GM23338 (cell line): ENCODE measurements at regions not wholly inside any gene's neighbourhood (a gene's known extent, or its start where the extent isn't known, plus 50 kb on each side); places are given as distances from the start of the nearest gene placed in this dataset.

Experiments used
- CREB1 ChIP-seq: fragments of 250-450 bp; sonication (Bioruptor Pico); IDR thresholded peaks from 2 replicates; pipeline ENCODE4 v1.5.0; 2020; ENCODE audit warnings: low read depth, mild to moderate bottlenecking, moderate library complexity
- EZH2 ChIP-seq: fragments of 200-600 bp; sonication (generic); IDR thresholded peaks from one replicate; pipeline ENCODE4 v1.8.0; 2017; ENCODE audit warnings: antibody characterized with exemption, mild to moderate bottlenecking, low read depth; ENCODE audit not compliant: unreplicated experiment
- EZH2phosphoT487 ChIP-seq: fragments of 200-600 bp; sonication (generic); IDR thresholded peaks from one replicate; pipeline ENCODE4 v1.8.1; 2018; ENCODE audit warnings: antibody characterized with exemption; ENCODE audit not compliant: unreplicated experiment
- JUNB ChIP-seq: IDR thresholded peaks from one replicate; pipeline ENCODE4 v1.6.1; 2016; ENCODE audit warnings: antibody characterized with exemption; ENCODE audit not compliant: unreplicated experiment
- NANOG ChIP-seq: IDR thresholded peaks from 2 replicates; pipeline ENCODE4 v1.6.1; 2016; ENCODE audit warnings: antibody characterized with exemption, borderline replicate concordance
- POLR2AphosphoS5 ChIP-seq: IDR thresholded peaks from 2 replicates; pipeline ENCODE4 v1.6.1; 2016; ENCODE audit warnings: antibody characterized with exemption, low read depth
- STAT1 ChIP-seq: IDR thresholded peaks from one replicate; pipeline ENCODE4 v1.6.1; 2016; ENCODE audit warnings: antibody characterized with exemption; ENCODE audit not compliant: unreplicated experiment
- ZNF114 ChIP-seq: fragments of 250-450 bp; sonication (Bioruptor Pico); IDR thresholded peaks from 2 replicates; pipeline ENCODE4 v1.5.0; 2020; ENCODE audit warnings: mild to moderate bottlenecking, moderate library complexity
- TF ChIP-seq, protein P1 (sequence below), 2 experiments: fragments of 200-600 bp in 1 of 2; sonication (generic) in 1 of 2; conservative IDR thresholded peaks; 2 replicates each; pipeline versions ENCODE4 v1.5.1 to v1.6.1; 2016 to 2017; ENCODE audit warnings: antibody characterized with exemption in 2 of 2, low read depth in 2 of 2, mild to moderate bottlenecking in 2 of 2, moderate library complexity in 1 of 2
- TF ChIP-seq, protein P2 (sequence below): IDR thresholded peaks from 2 replicates; pipeline ENCODE4 v1.6.1; 2016; ENCODE audit warnings: antibody characterized with exemption
- TF ChIP-seq, protein P3 (sequence below): IDR thresholded peaks from one replicate; pipeline ENCODE4 v1.6.1; 2018; ENCODE audit warnings: antibody characterized with exemption; ENCODE audit not compliant: unreplicated experiment
- TF ChIP-seq, protein P4 (sequence below): fragments of 250-450 bp; sonication (Bioruptor Pico); IDR thresholded peaks from 2 replicates; pipeline ENCODE4 v1.5.0; 2020; ENCODE audit warnings: mild to moderate bottlenecking, moderate library complexity

DNA sequence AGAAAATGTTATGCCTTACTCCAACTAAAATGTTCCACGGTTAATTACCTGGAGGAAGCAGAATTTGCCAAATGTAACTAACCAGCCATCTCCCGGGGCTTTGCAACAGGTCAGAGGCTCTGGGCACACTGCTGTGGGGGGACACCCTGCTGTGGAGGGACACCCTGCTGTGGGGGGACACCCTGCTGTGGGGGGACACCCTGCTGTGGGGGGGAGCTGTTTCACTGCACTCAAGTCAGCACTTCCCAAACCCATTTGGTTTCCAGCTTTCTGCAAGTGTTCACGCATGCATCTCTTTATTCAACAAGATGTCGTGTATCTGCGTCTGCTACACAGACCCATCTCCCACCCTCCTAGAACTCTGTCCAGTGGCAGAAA lies 239.5 kb downstream of the C16orf95 start:
- TF ChIP-seq, protein P1, sequence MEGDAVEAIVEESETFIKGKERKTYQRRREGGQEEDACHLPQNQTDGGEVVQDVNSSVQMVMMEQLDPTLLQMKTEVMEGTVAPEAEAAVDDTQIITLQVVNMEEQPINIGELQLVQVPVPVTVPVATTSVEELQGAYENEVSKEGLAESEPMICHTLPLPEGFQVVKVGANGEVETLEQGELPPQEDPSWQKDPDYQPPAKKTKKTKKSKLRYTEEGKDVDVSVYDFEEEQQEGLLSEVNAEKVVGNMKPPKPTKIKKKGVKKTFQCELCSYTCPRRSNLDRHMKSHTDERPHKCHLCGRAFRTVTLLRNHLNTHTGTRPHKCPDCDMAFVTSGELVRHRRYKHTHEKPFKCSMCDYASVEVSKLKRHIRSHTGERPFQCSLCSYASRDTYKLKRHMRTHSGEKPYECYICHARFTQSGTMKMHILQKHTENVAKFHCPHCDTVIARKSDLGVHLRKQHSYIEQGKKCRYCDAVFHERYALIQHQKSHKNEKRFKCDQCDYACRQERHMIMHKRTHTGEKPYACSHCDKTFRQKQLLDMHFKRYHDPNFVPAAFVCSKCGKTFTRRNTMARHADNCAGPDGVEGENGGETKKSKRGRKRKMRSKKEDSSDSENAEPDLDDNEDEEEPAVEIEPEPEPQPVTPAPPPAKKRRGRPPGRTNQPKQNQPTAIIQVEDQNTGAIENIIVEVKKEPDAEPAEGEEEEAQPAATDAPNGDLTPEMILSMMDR (conservative IDR thresholded peaks at IDR 0.05; ENCODE audit: low read depth in 2 of 2), result no peak
- TF ChIP-seq POLR2AphosphoS5 (no peak), NANOG (no peak), EZH2 (no peak), EZH2phosphoT487 (no peak), JUNB (no peak), ZNF114 (CRISPR knock-in tag) (no peak), CREB1 (CRISPR knock-in tag) (no peak), STAT1 (no peak)
- TF ChIP-seq, protein P2, sequence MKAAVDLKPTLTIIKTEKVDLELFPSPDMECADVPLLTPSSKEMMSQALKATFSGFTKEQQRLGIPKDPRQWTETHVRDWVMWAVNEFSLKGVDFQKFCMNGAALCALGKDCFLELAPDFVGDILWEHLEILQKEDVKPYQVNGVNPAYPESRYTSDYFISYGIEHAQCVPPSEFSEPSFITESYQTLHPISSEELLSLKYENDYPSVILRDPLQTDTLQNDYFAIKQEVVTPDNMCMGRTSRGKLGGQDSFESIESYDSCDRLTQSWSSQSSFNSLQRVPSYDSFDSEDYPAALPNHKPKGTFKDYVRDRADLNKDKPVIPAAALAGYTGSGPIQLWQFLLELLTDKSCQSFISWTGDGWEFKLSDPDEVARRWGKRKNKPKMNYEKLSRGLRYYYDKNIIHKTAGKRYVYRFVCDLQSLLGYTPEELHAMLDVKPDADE, result no peak
- TF ChIP-seq, protein P3, sequence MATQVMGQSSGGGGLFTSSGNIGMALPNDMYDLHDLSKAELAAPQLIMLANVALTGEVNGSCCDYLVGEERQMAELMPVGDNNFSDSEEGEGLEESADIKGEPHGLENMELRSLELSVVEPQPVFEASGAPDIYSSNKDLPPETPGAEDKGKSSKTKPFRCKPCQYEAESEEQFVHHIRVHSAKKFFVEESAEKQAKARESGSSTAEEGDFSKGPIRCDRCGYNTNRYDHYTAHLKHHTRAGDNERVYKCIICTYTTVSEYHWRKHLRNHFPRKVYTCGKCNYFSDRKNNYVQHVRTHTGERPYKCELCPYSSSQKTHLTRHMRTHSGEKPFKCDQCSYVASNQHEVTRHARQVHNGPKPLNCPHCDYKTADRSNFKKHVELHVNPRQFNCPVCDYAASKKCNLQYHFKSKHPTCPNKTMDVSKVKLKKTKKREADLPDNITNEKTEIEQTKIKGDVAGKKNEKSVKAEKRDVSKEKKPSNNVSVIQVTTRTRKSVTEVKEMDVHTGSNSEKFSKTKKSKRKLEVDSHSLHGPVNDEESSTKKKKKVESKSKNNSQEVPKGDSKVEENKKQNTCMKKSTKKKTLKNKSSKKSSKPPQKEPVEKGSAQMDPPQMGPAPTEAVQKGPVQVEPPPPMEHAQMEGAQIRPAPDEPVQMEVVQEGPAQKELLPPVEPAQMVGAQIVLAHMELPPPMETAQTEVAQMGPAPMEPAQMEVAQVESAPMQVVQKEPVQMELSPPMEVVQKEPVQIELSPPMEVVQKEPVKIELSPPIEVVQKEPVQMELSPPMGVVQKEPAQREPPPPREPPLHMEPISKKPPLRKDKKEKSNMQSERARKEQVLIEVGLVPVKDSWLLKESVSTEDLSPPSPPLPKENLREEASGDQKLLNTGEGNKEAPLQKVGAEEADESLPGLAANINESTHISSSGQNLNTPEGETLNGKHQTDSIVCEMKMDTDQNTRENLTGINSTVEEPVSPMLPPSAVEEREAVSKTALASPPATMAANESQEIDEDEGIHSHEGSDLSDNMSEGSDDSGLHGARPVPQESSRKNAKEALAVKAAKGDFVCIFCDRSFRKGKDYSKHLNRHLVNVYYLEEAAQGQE, result no peak
- TF ChIP-seq, protein P4, sequence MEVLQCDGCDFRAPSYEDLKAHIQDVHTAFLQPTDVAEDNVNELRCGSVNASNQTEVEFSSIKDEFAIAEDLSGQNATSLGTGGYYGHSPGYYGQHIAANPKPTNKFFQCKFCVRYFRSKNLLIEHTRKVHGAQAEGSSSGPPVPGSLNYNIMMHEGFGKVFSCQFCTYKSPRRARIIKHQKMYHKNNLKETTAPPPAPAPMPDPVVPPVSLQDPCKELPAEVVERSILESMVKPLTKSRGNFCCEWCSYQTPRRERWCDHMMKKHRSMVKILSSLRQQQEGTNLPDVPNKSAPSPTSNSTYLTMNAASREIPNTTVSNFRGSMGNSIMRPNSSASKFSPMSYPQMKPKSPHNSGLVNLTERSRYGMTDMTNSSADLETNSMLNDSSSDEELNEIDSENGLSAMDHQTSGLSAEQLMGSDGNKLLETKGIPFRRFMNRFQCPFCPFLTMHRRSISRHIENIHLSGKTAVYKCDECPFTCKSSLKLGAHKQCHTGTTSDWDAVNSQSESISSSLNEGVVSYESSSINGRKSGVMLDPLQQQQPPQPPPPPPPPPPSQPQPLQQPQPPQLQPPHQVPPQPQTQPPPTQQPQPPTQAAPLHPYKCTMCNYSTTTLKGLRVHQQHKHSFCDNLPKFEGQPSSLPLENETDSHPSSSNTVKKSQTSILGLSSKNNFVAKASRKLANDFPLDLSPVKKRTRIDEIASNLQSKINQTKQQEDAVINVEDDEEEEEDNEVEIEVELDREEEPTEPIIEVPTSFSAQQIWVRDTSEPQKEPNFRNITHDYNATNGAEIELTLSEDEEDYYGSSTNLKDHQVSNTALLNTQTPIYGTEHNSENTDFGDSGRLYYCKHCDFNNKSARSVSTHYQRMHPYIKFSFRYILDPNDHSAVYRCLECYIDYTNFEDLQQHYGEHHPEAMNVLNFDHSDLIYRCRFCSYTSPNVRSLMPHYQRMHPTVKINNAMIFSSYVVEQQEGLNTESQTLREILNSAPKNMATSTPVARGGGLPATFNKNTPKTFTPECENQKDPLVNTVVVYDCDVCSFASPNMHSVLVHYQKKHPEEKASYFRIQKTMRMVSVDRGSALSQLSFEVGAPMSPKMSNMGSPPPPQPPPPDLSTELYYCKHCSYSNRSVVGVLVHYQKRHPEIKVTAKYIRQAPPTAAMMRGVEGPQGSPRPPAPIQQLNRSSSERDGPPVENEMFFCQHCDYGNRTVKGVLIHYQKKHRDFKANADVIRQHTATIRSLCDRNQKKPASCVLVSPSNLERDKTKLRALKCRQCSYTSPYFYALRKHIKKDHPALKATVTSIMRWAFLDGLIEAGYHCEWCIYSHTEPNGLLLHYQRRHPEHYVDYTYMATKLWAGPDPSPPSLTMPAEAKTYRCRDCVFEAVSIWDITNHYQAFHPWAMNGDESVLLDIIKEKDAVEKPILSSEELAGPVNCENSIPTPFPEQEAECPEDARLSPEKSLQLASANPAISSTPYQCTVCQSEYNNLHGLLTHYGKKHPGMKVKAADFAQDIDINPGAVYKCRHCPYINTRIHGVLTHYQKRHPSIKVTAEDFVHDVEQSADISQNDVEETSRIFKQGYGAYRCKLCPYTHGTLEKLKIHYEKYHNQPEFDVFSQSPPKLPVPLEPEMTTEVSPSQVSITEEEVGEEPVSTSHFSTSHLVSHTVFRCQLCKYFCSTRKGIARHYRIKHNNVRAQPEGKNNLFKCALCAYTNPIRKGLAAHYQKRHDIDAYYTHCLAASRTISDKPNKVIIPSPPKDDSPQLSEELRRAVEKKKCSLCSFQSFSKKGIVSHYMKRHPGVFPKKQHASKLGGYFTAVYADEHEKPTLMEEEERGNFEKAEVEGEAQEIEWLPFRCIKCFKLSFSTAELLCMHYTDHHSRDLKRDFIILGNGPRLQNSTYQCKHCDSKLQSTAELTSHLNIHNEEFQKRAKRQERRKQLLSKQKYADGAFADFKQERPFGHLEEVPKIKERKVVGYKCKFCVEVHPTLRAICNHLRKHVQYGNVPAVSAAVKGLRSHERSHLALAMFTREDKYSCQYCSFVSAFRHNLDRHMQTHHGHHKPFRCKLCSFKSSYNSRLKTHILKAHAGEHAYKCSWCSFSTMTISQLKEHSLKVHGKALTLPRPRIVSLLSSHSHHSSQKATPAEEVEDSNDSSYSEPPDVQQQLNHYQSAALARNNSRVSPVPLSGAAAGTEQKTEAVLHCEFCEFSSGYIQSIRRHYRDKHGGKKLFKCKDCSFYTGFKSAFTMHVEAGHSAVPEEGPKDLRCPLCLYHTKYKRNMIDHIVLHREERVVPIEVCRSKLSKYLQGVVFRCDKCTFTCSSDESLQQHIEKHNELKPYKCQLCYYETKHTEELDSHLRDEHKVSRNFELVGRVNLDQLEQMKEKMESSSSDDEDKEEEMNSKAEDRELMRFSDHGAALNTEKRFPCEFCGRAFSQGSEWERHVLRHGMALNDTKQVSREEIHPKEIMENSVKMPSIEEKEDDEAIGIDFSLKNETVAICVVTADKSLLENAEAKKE (CRISPR knock-in tag), result no peak
